ENCODE measurements at regions not wholly inside any gene's neighbourhood (a gene's known extent, or its start where the extent isn't known, plus 50 kb on each side); places are given as distances from the start of the nearest gene placed in this dataset.

GRCh38 chr3:3629911-3630310 lies 169.3 kb upstream of the LRRN1 start:
- H3K27me3 ChIP-seq (replicated peaks in 1 of 4; ENCODE audit: control extremely low read depth in 1 of 4, control insufficient read depth in 3 of 4, insufficient read depth in 4 of 4, low read length in 3 of 4), result no peaks in the 10 kb centered on the region
- H3K4me1 ChIP-seq (ENCODE audit: control insufficient read depth in 2 of 2, insufficient read depth in 2 of 2, low read length in 2 of 2), result no peaks in the 10 kb centered on the region
- H3K4me2 ChIP-seq (replicated peaks; ENCODE audit: low read depth, low read length, poor library complexity, severe bottlenecking), result no peak overlapping the region
- DNase-seq (no peak), ATAC-seq (ENCODE audit: low read depth) (no peak)
- H3K36me3 ChIP-seq (replicated peaks in 1 of 2; ENCODE audit: control extremely low read depth in 1 of 2, control insufficient read depth in 1 of 2, extremely low read depth in 1 of 2, insufficient read depth in 2 of 2, low read length in 1 of 2), result no peaks in the 10 kb centered on the region
- H3K4me3 ChIP-seq (ENCODE audit: control extremely low read depth in 1 of 5, extremely low read depth in 1 of 5, insufficient read depth in 1 of 5, low read depth in 2 of 5, low read length in 4 of 5), result no peak overlapping the region
- ChIA-PET CTCF (no interaction called here), POLR2A (no interaction called here)
- intact Hi-C loops (cut with micrococcal nuclease), result no loop called here
- no peaks in the 10 kb centered on the region for H3K9me3 ChIP-seq (ENCODE audit: control extremely low read depth in 1 of 3, control insufficient read depth in 2 of 3, insufficient read depth in 1 of 3, low read length in 2 of 3)
- TF ChIP-seq EZH2 (IDR thresholded peaks at IDR 0.05; ENCODE audit: borderline replicate concordance, insufficient read depth, low read depth, low read length, poor library complexity, severe bottlenecking), result no peak
- no peak for TF ChIP-seq CTCF (IDR thresholded peaks at IDR 0.05)
- Mint-ChIP-seq H3K9me3 (ENCODE audit: insufficient read depth) (no peaks in the 10 kb centered on the region), H3K27ac (no peak overlapping the region), H3K27me3 (no peaks in the 10 kb centered on the region), H3K4me3 (no peak overlapping the region), H3K4me1 (no peaks in the 10 kb centered on the region)
- no peaks in the 10 kb centered on the region for H3K79me2 ChIP-seq (ENCODE audit: control insufficient read depth, insufficient read depth, low read length)
- H2AFZ ChIP-seq (ENCODE audit: insufficient read depth, low read depth, low read length, poor library complexity, severe bottlenecking), result no peak overlapping the region
- H3K27ac ChIP-seq (ENCODE audit: low read length in 2 of 2), result no peak overlapping the region
- H3K9ac ChIP-seq (ENCODE audit: low read length), result no peak overlapping the region
- H4K20me1 ChIP-seq (ENCODE audit: control insufficient read depth, insufficient read depth, low read length, poor library complexity, severe bottlenecking), result no peaks in the 10 kb centered on the region

- no peak overlapping the region for H3K9ac ChIP-seq (ENCODE audit: low read length)
- no peaks in the 10 kb centered on the region for H3K79me2 ChIP-seq (ENCODE audit: control insufficient read depth, insufficient read depth, low read length)
- Mint-ChIP-seq H3K4me1 (no peaks in the 10 kb centered on the region), H3K27ac (no peak overlapping the region), H3K9me3 (ENCODE audit: insufficient read depth) (no peaks in the 10 kb centered on the region), H3K4me3 (no peak overlapping the region), H3K27me3 (no peaks in the 10 kb centered on the region)
- intact Hi-C loops (cut with micrococcal nuclease), result no loop called here
- POLR2A ChIA-PET, result no interaction called here
- peaks cover 0 to 1% (median 0%) of the 10 kb centered on the region in 3 donors for H3K9me3 ChIP-seq (ENCODE audit: control extremely low read depth in 1 of 3, control insufficient read depth in 2 of 3, insufficient read depth in 1 of 3, low read length in 2 of 3)
- ATAC-seq (ENCODE audit: low read depth) (no peak), DNase-seq (no peak)
- no peaks in the 10 kb centered on the region for H3K4me1 ChIP-seq (ENCODE audit: control insufficient read depth in 2 of 2, insufficient read depth in 2 of 2, low read length in 2 of 2)
- H2AFZ ChIP-seq (ENCODE audit: insufficient read depth, low read depth, low read length, poor library complexity, severe bottlenecking), result no peak overlapping the region
- no peak overlapping the region for H3K4me2 ChIP-seq (replicated peaks; ENCODE audit: low read depth, low read length, poor library complexity, severe bottlenecking)
- no peak for TF ChIP-seq EZH2 (IDR thresholded peaks at IDR 0.05; ENCODE audit: borderline replicate concordance, insufficient read depth, low read depth, low read length, poor library complexity, severe bottlenecking)
- TF ChIP-seq CTCF (IDR thresholded peaks at IDR 0.05), result no peak
- CTCF ChIA-PET, result no interaction called here
- H3K27me3 ChIP-seq (replicated peaks in 1 of 4; ENCODE audit: control extremely low read depth in 1 of 4, control insufficient read depth in 3 of 4, insufficient read depth in 4 of 4, low read length in 3 of 4), result no peaks in the 10 kb centered on the region
- 75% methylated on average over 2 of the region's 3 CpGs for WGBS (ENCODE audit: insufficient coverage)
- H3K4me3 ChIP-seq (ENCODE audit: control extremely low read depth in 1 of 5, extremely low read depth in 1 of 5, insufficient read depth in 1 of 5, low read depth in 2 of 5, low read length in 4 of 5), result no peak overlapping the region
- no peak overlapping the region for H3K27ac ChIP-seq (ENCODE audit: low read length in 2 of 2)
- H4K20me1 ChIP-seq (ENCODE audit: control insufficient read depth, insufficient read depth, low read length, poor library complexity, severe bottlenecking), result no peaks in the 10 kb centered on the region
- no peaks in the 10 kb centered on the region for H3K36me3 ChIP-seq (replicated peaks in 1 of 2; ENCODE audit: control extremely low read depth in 1 of 2, control insufficient read depth in 1 of 2, extremely low read depth in 1 of 2, insufficient read depth in 2 of 2, low read length in 1 of 2)
These were observed 170.4 kb upstream of the LRRN1 start for GRCh38 chr3:3628676-3629328.

Data from B cell (primary cell).